GM10266 (cell line): ENCODE measurements at regions not wholly inside any gene's neighbourhood (a gene's known extent, or its start where the extent isn't known, plus 50 kb on each side); places are given as distances from the start of the nearest gene placed in this dataset.

Source experiments
- DNase-seq: peaks from one replicate; pipeline ENCODE4 v3.0.0; 2012; ENCODE audit errors: extremely low spot score
- CTCF ChIP-seq: IDR thresholded peaks from 2 replicates; pipeline ENCODE4 v1.5.1; 2012; ENCODE audit warnings: mild to moderate bottlenecking, low read depth; ENCODE audit not compliant: control insufficient read depth, insufficient read depth; ENCODE audit errors: missing control alignments

GRCh38 chr17:77400445-77400870 is 259.7 kb downstream of the SEC14L1 start:
- DNase-seq = peak; percentile 78
- TF ChIP-seq CTCF = peak; percentile 68

GRCh38 chr17:77402159-77402731 is 261.5 kb downstream of the SEC14L1 start:
- no peak for TF ChIP-seq CTCF
- DNase-seq = no peak

- TF ChIP-seq CTCF = no peak
- DNase-seq = no peak
Observed at GRCh38 chr17:77403854-77404253, 263.1 kb downstream of the SEC14L1 start.

- peak; percentile 11 for TF ChIP-seq CTCF
- DNase-seq = peak; percentile 96
Observed at GRCh38 chr17:77404812-77405581, 264.2 kb downstream of the SEC14L1 start.

GRCh38 chr17:77405867-77406732 is 265.3 kb downstream of the SEC14L1 start:
- DNase-seq = no peak
- TF ChIP-seq CTCF = no peak

- no peak for DNase-seq
- no peak for TF ChIP-seq CTCF
Observed at GRCh38 chr17:77407321-77408277, 266.8 kb downstream of the SEC14L1 start.
